Thoracic aorta (tissue), 2 donors: ENCODE measurements at regions not wholly inside any gene's neighbourhood (a gene's known extent, or its start where the extent isn't known, plus 50 kb on each side); places are given as distances from the start of the nearest gene placed in this dataset.
"Not testable (repeated sequence)": the region's sequence is repeated elsewhere in the genome, so short reads cannot be mapped to it uniquely, and the experiment has no call there.

Experiments
- ATAC-seq: fragments of 150-250 bp; one replicate; pipeline ENCODE4 v1.8.0; 2017; ENCODE audit warnings: low read depth; ENCODE audit not compliant: insufficient number of reproducible peaks, low FRiP score
- DNase-seq: peaks from one replicate; pipeline ENCODE4 v3.0.0-alpha.2; 2020; ENCODE audit warnings: low spot score
- H3K27ac ChIP-seq, 2 donors: fragments of 200-600 bp; sonication (generic); 1 replicate in 1 of 2; 2 replicates in 1 of 2; pipeline ENCODE4 v1.5.1; 2016; ENCODE audit warnings: mild to moderate bottlenecking in 2 of 2, moderate library complexity in 2 of 2
- H3K27me3 ChIP-seq: fragments of 200-600 bp; sonication (generic); replicated peaks from 2 replicates; pipeline ENCODE4 v1.6.0; 2016; ENCODE audit warnings: mild to moderate bottlenecking; ENCODE audit not compliant: insufficient read depth
- H3K36me3 ChIP-seq: fragments of 200-600 bp; sonication (generic); one replicate; pipeline ENCODE4 v1.5.1; 2016
- H3K4me1 ChIP-seq, 2 donors: fragments of 200-600 bp; sonication (generic); 1 replicate in 1 of 2; 2 replicates in 1 of 2; pipeline versions ENCODE4 v1.5.1 to v1.6.0; 2016; ENCODE audit warnings: low read depth in 2 of 2, mild to moderate bottlenecking in 1 of 2; ENCODE audit not compliant: control insufficient read depth in 1 of 2
- H3K4me3 ChIP-seq: fragments of 200-600 bp; sonication (generic); 2 replicates; pipeline ENCODE4 v1.5.1; 2016; ENCODE audit warnings: mild to moderate bottlenecking
- H3K9me3 ChIP-seq: fragments of 200-600 bp; sonication (generic); 2 replicates; pipeline ENCODE4 v1.5.1; 2016
- TF ChIP-seq, protein P1 (sequence below): fragments of 200-600 bp; sonication (generic); IDR thresholded peaks from one replicate; pipeline ENCODE4 v1.5.1; 2019; ENCODE audit warnings: antibody characterized with exemption

DNA sequence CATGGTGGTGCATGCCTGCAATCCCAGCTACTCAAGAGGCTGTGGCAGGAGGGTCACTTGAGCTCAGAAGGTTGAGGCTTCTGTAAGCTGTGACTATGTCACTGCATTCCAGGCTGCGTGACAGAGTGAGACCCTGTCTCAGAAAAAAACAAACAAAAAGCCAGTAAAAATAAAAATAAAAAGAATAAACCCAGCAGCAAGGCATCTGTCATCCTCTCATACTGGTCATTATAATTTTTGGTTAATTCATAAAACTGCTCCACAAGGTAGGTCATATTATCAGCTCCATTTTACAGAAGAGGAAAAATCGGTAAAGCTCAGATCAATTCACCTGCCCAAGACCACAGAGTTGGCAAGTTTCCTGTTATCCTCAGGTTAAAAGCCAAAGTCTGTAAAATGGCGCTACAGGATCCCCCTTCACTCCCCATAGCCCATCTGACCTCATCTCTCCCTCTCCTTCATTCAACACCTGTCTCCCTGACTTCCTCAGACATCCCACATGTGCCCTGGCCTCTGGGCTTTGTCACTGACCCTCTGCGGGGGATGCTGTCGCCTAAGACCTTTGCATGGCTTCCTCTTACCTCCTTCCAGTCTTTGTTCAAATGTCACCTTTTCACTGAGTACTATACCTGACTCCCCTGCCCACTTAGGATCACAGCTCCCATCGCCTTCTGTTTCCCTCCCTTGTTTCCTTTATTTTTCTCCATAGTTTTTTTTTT, 213.2 kb upstream of the ZNF217 start:
- no peak for ATAC-seq
- TF ChIP-seq, protein P1, sequence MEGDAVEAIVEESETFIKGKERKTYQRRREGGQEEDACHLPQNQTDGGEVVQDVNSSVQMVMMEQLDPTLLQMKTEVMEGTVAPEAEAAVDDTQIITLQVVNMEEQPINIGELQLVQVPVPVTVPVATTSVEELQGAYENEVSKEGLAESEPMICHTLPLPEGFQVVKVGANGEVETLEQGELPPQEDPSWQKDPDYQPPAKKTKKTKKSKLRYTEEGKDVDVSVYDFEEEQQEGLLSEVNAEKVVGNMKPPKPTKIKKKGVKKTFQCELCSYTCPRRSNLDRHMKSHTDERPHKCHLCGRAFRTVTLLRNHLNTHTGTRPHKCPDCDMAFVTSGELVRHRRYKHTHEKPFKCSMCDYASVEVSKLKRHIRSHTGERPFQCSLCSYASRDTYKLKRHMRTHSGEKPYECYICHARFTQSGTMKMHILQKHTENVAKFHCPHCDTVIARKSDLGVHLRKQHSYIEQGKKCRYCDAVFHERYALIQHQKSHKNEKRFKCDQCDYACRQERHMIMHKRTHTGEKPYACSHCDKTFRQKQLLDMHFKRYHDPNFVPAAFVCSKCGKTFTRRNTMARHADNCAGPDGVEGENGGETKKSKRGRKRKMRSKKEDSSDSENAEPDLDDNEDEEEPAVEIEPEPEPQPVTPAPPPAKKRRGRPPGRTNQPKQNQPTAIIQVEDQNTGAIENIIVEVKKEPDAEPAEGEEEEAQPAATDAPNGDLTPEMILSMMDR: no peak

DNA sequence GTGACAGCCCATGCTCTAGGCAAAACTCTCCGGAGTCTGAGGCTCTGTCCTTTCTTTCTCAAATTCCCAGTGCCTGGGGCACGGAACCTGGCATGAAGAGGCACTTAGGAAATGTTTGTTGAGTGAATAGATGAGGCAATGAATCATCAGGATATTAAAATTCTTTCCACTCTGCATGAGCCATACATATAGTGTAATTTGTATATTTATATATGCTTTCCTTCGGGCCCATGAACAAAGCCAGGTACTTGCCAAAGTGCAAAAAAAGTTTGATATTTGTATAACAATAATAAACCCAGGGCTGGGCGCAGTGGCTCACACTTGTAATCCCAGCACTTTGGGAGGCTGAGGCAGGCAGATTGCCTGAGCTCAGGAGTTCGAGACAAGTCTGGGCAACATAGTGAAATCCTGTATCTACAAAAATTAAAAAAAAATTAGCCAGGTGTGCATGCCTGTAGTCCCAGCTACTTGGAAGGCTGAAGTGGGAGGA, 212.3 kb upstream of the ZNF217 start:
- no peak overlapping the region for H3K4me3 ChIP-seq
- H3K27ac ChIP-seq: no peak overlapping the region
- H3K27me3 ChIP-seq: no peaks in the 10 kb centered on the region
- TF ChIP-seq, protein P1: no peak
- H3K4me1 ChIP-seq: peaks cover 0 to 3% of the 10 kb centered on the region in 2 donors
- no peaks in the 10 kb centered on the region for H3K36me3 ChIP-seq
- no peak for DNase-seq
- ATAC-seq: no peak
- H3K9me3 ChIP-seq: no peaks in the 10 kb centered on the region

More for the DNA sequence above, 213.2 kb upstream of the ZNF217 start:
- no peak for DNase-seq
- H3K27ac ChIP-seq: no peak overlapping the region
- H3K4me3 ChIP-seq: no peak overlapping the region
- H3K27me3 ChIP-seq: no peaks in the 10 kb centered on the region
- H3K36me3 ChIP-seq: no peaks in the 10 kb centered on the region
- H3K4me1 ChIP-seq: peaks cover 0 to 3% of the 10 kb centered on the region in 2 donors
- H3K9me3 ChIP-seq: no peaks in the 10 kb centered on the region

DNA sequence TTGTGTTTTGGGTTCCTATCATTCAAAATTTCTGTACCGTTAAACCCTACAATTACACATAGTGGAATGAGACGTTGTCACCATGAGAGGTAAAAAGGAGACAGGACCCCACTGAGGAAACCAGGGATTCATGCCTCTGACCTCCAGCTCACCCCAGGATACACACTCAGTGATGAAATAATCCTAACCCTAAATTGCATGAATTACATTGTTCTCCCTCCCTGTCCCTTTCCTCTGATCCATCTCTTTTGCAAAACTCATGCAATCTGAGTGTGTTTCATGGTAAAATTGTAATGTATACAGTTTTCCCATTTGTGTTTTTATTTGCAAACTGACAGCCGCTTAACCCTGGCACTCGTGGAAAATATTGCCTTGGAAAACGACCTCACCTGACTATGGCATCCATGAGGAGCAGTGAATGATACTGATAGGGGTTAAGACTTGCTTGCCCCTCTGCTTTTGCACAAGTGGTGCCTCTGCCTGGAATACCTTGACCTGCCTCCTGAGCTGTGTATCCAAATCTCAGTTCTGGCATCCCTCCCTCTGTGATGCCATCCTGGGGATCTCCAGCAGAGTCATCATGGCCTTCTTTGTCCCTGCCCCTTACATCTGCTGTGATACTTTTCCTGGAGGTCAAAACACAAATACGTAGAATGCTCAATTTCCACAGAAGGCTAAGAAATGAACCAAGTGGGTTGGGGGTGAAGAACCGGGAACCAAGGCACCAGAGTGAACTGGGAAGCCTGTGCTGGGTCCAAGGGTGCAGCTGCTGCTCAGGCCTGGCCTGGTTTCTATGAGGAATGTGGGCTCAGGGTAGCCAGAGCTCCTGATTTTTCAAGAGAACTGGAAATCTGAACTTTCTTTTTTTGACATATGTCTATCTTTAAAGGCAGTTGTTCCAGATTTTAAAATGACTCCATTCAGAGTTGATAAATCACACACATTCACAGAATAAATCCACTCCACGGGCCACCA, 211.6 kb upstream of the ZNF217 start:
- Histone ChIP-seq H3K4me1 (peaks cover 0 to 3% of the 10 kb centered on the region in 2 donors), H3K4me3 (no peak overlapping the region), H3K27me3 (no peaks in the 10 kb centered on the region), H3K27ac (no peak overlapping the region), H3K9me3 (no peaks in the 10 kb centered on the region), H3K36me3 (no peaks in the 10 kb centered on the region)
- ATAC-seq: no peak
- no peak for DNase-seq
- TF ChIP-seq, protein P1: no peak

DNA sequence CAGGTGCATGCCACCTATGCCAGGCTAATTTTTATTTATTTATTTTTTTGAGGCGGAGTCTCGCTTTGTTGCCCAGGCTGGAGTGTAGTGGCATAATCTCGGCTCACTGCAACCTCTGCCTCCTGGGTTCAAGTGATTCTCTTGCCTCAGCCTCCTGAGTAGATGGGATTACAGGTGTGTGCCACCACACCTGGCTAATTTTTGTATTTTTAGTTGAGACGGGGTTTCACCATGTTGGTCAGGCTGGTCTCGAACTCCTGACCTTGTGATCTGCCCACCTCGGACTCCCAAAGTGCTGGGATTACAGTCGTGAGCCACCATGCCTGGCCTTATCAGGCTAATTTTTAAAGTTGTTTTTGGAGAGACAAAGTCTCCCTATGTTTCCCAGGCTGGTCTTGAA, 210.7 kb upstream of the ZNF217 start:
- H3K36me3 ChIP-seq, H3K4me3 ChIP-seq, H3K27me3 ChIP-seq, H3K4me1 ChIP-seq, H3K9me3 ChIP-seq, H3K27ac ChIP-seq, DNase-seq, ATAC-seq: not testable (repeated sequence)

DNA sequence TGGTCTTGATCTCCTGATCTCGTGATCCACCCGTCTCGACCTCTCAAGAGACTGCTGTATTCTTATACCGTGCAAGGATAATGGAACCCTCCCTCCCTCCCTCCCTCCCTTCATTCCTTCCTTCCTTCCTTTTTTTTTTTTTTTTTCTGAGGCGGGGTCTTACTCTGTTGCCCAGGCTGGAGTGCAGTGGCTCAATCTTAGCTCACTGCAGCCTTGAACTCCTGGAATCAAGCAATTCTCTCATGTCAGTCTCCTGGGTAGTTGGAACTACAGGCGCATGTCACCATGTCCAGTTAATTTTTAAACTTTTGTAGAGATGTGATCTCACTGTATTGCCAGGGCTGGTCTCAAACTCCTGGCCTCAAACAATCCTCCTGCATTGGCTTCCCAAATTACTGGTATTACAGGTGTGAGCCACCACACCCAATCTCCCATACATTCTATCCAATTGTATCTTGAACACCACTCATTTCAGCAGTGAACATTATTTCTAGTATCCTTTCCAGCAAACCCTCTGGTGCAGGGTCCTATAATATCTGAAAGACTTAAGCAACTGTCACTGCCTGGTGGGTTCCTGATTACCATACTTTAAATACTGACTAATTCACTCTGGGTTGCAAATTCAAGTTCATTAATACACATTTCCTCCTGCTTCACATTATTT, 210.0 kb upstream of the ZNF217 start:
- peaks cover 0 to 3% of the 10 kb centered on the region in 2 donors for H3K4me1 ChIP-seq
- ATAC-seq: no peak
- H3K36me3 ChIP-seq: no peaks in the 10 kb centered on the region
- no peak for DNase-seq
- no peak overlapping the region for H3K27ac ChIP-seq
- no peak overlapping the region for H3K4me3 ChIP-seq
- no peaks in the 10 kb centered on the region for H3K9me3 ChIP-seq
- TF ChIP-seq, protein P1: no peak
- no peaks in the 10 kb centered on the region for H3K27me3 ChIP-seq
